ENCODE measurements at regions not wholly inside any gene's neighbourhood (a gene's known extent, or its start where the extent isn't known, plus 50 kb on each side); places are given as distances from the start of the nearest gene placed in this dataset.

GRCh38 chr15:100778831-100779288 is 100.8 kb upstream of the ALDH1A3 start:
- ChIA-PET RAD21 (ENCODE audit: unreplicated experiment) (no interaction called here), POLR2A (no interaction called here), SMC1A (ENCODE audit: uncharacterized antibody, unreplicated experiment) (no interaction called here), CTCF (no interaction called here)
- no peaks in the 10 kb centered on the region for H3K4me1 ChIP-seq (ENCODE audit: control insufficient read depth, insufficient read depth, low read length)
- no peak overlapping the region for H3K4me3 ChIP-seq
- H3K27me3 ChIP-seq (replicated peaks in 1 of 2; ENCODE audit: control insufficient read depth in 2 of 2, insufficient read depth in 2 of 2, low read length in 1 of 2), result no peaks in the 10 kb centered on the region; a peak in 1 of 4 replicates
- no peaks in the 10 kb centered on the region for H3K36me3 ChIP-seq (ENCODE audit: control insufficient read depth in 2 of 2, insufficient read depth in 2 of 2, low read length in 1 of 2)
- 39% methylated on average over 18 of the region's 18 CpGs for WGBS (ENCODE audit: insufficient coverage, insufficient replicate concordance, low lambda C conversion rate, missing lambda C conversion rate)
- in situ Hi-C loops (cut with MboI) (no loop called here), intact Hi-C loops (cut with micrococcal nuclease; ENCODE audit: unreplicated experiment) (no loop called here)
- H3K27ac ChIP-seq (ENCODE audit: control insufficient read depth, insufficient read depth), result no peak overlapping the region
- BruUV-seq (replicated peaks), result no TSS peak
- no peaks in the 10 kb centered on the region for H3K79me2 ChIP-seq (ENCODE audit: control insufficient read depth, insufficient read depth, low read length)
- FAIRE-seq (no peak), ATAC-seq (no peak), DNase-seq (ENCODE audit: low read depth, low spot score) (no peak)
- H3K9me3 ChIP-seq (replicated peaks; ENCODE audit: control insufficient read depth, insufficient read depth, low read length), result no peaks in the 10 kb centered on the region
- no peak overlapping the region for H2AFZ ChIP-seq (ENCODE audit: control insufficient read depth, low read depth, low read length)
- no peak overlapping the region for H3K9ac ChIP-seq (ENCODE audit: control insufficient read depth, insufficient read depth, low read length)
- no peak overlapping the region for H3K4me2 ChIP-seq (ENCODE audit: control insufficient read depth, insufficient read depth)
- no peaks in the 10 kb centered on the region for H4K20me1 ChIP-seq (ENCODE audit: control insufficient read depth, insufficient read depth)
- no peak for TF ChIP-seq IKZF1 (conservative IDR thresholded peaks at IDR 0.05)
- TF ChIP-seq TCF7 (IDR thresholded peaks at IDR 0.05; ENCODE audit: borderline replicate concordance), result no peak
- TF ChIP-seq MEF2B (IDR thresholded peaks at IDR 0.05; ENCODE audit: partially characterized antibody, poor library complexity, severe bottlenecking), result no peak
- TF ChIP-seq USF2 (IDR thresholded peaks at IDR 0.05; ENCODE audit: borderline replicate concordance, low read depth, low read length), result no peak
- no peak for TF ChIP-seq PAX8 (IDR thresholded peaks at IDR 0.05)
- no peak for TF ChIP-seq CBX5 (IDR thresholded peaks at IDR 0.05; ENCODE audit: low read depth)
- TF ChIP-seq ZNF592 (IDR thresholded peaks at IDR 0.05), result no peak
- no peak for TF ChIP-seq KDM1A (IDR thresholded peaks at IDR 0.05; ENCODE audit: borderline replicate concordance)
- TF ChIP-seq ZBTB4 (CRISPR knock-in tag; IDR thresholded peaks at IDR 0.05), result no peak
- TF ChIP-seq BRCA1 (IDR thresholded peaks at IDR 0.05; ENCODE audit: low read depth, low read length), result no peak
- TF ChIP-seq HDGF (IDR thresholded peaks at IDR 0.05), result no peak
- TF ChIP-seq ZZZ3 (IDR thresholded peaks at IDR 0.05; ENCODE audit: control insufficient read depth, insufficient read length, low read depth), result no peak
- no peak for TF ChIP-seq TCF12 (IDR thresholded peaks at IDR 0.05; ENCODE audit: low read depth, low read length)
- TF ChIP-seq KLF5 (IDR thresholded peaks at IDR 0.05; ENCODE audit: partially characterized antibody), result no peak
- no peak for TF ChIP-seq SKIL (IDR thresholded peaks at IDR 0.05; ENCODE audit: low read depth, poor library complexity, severe bottlenecking)

Data from GM12878 (cell line).